ENCODE measurements at regions not wholly inside any gene's neighbourhood (a gene's known extent, or its start where the extent isn't known, plus 50 kb on each side); places are given as distances from the start of the nearest gene placed in this dataset.

DNA sequence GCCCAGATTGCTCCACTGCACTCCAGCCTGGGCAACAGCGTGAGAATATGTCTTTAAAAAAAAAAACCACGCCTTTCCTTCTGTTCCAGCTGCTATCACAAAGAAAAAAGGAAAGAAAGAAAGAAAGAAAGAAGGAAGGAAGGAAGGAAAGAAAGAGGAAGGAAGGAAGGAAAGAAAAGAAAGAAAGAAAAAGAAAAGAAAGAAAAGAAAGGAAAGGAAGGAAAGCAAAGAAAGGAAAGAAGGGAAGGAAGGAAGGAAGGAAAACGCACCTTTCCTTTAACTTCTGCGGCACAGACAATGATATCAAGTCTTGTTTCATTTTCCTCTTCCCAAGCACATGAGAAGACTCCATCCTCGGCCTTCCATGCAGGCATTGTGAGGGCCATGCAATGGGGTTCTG lies 107.4 kb upstream of the NOCT start:
- no peak for TF ChIP-seq SIN3A (IDR thresholded peaks at IDR 0.05; ENCODE audit: borderline replicate concordance, insufficient read depth, low read length)
- no peak for TF ChIP-seq TAF1 (IDR thresholded peaks at IDR 0.05; ENCODE audit: borderline replicate concordance, insufficient read depth, low read length)
- TF ChIP-seq FOXP2 (optimal IDR thresholded peaks at IDR 0.05; ENCODE audit: borderline replicate concordance, extremely low read depth, extremely low read length, insufficient read depth) = no peak
- no peak for TF ChIP-seq POLR2AphosphoS5 (IDR thresholded peaks at IDR 0.05; ENCODE audit: low read depth, low read length)
- TF ChIP-seq, protein P1, sequence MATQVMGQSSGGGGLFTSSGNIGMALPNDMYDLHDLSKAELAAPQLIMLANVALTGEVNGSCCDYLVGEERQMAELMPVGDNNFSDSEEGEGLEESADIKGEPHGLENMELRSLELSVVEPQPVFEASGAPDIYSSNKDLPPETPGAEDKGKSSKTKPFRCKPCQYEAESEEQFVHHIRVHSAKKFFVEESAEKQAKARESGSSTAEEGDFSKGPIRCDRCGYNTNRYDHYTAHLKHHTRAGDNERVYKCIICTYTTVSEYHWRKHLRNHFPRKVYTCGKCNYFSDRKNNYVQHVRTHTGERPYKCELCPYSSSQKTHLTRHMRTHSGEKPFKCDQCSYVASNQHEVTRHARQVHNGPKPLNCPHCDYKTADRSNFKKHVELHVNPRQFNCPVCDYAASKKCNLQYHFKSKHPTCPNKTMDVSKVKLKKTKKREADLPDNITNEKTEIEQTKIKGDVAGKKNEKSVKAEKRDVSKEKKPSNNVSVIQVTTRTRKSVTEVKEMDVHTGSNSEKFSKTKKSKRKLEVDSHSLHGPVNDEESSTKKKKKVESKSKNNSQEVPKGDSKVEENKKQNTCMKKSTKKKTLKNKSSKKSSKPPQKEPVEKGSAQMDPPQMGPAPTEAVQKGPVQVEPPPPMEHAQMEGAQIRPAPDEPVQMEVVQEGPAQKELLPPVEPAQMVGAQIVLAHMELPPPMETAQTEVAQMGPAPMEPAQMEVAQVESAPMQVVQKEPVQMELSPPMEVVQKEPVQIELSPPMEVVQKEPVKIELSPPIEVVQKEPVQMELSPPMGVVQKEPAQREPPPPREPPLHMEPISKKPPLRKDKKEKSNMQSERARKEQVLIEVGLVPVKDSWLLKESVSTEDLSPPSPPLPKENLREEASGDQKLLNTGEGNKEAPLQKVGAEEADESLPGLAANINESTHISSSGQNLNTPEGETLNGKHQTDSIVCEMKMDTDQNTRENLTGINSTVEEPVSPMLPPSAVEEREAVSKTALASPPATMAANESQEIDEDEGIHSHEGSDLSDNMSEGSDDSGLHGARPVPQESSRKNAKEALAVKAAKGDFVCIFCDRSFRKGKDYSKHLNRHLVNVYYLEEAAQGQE (IDR thresholded peaks at IDR 0.05; ENCODE audit: insufficient read depth in 1 of 2, low read depth in 2 of 2, low read length in 2 of 2) = no peak

DNA sequence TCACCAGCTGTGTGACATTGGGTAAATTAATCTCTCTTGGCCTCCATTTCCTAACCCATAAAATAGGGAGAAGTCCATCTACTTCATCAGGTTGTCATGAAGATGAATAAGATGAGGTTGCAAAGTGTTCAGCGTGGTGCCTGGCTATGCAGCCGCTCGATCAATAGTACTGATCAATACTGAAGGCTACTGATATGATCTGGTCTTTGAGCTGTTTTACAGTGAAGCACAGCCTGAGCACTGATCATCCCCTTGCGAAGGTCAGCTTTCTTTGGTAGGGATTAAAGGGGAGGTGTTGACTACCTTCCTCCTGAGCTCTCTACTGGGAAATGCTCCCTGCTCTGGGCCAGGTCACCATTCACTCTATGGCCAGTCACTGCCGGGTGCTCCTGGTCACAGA lies 108.4 kb upstream of the NOCT start:
- no peak for TF ChIP-seq SIN3A (IDR thresholded peaks at IDR 0.05; ENCODE audit: borderline replicate concordance, insufficient read depth, low read length)

DNA sequence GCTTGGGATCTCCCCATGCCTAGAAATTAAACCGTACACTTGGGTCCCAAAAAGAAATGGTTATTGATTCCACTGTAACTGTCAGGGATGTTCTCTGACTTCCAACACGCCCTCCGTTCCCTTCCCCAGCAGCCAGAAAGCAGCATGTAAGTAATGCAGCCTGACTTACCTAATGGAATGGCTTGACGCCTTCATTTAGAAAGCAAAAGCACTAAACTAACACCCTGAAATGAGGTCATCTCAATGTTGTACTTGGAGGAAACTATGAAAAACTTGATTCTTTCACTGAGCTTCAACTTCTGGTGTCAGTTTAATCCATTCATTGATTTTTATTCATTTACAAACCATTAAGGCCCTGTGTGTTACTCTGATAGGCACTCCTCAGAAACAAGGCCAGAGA lies 110.8 kb upstream of the NOCT start:
- TF ChIP-seq TAF1 (IDR thresholded peaks at IDR 0.05; ENCODE audit: borderline replicate concordance, insufficient read depth, low read length) (no peak), POLR2AphosphoS5 (IDR thresholded peaks at IDR 0.05; ENCODE audit: low read depth, low read length) (no peak), SIN3A (IDR thresholded peaks at IDR 0.05; ENCODE audit: borderline replicate concordance, insufficient read depth, low read length) (no peak), FOXP2 (optimal IDR thresholded peaks at IDR 0.05; ENCODE audit: borderline replicate concordance, extremely low read depth, extremely low read length, insufficient read depth) (no peak)
- TF ChIP-seq, protein P1 (IDR thresholded peaks at IDR 0.05; ENCODE audit: insufficient read depth in 1 of 2, low read depth in 2 of 2, low read length in 2 of 2) = no peak

DNA sequence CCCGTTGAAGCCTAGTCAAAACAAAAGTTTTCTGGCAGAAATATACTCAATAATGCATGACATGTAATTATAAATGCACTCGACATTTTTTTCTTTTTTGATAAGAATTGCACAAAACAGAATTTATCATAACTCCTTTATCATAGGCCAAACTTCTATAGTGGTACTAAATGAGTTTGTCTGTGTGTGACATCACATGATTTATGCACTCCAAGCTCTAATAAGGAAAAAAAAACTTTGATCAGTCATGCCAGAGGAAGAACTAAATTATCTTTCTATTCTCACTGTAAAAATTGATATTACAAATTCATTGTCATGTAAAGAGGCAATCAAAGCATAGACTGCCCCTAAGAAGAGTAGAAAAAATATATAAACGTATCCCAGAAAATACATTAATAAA lies 112.4 kb upstream of the NOCT start:
- TF ChIP-seq, protein P1 (IDR thresholded peaks at IDR 0.05; ENCODE audit: insufficient read depth in 1 of 2, low read depth in 2 of 2, low read length in 2 of 2) = no peak
- TF ChIP-seq TAF1 (IDR thresholded peaks at IDR 0.05; ENCODE audit: borderline replicate concordance, insufficient read depth, low read length) (no peak), FOXP2 (optimal IDR thresholded peaks at IDR 0.05; ENCODE audit: borderline replicate concordance, extremely low read depth, extremely low read length, insufficient read depth) (no peak), SIN3A (IDR thresholded peaks at IDR 0.05; ENCODE audit: borderline replicate concordance, insufficient read depth, low read length) (no peak), POLR2AphosphoS5 (IDR thresholded peaks at IDR 0.05; ENCODE audit: low read depth, low read length) (no peak)

DNA sequence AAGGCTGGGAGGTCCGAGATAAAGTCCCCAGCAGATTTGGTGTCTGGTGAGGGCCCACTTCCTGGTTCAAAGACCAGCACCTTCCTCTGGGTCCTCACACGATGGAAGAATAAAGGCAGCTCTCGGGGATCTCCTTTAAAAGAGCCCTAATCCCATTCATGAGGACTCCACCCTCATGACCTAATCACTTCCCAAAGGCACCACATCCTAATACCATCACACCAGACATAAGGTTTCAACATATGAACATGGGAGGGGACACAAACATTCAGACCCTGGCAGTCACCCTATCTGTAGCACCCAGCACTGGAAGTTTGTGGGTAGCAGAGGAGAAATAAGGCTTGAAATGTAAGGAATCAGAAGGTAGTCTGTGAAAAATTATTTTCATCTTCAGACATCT lies 112.9 kb upstream of the NOCT start:
- TF ChIP-seq, protein P1 (IDR thresholded peaks at IDR 0.05; ENCODE audit: insufficient read depth in 1 of 2, low read depth in 2 of 2, low read length in 2 of 2) = no peak
- TF ChIP-seq SIN3A (IDR thresholded peaks at IDR 0.05; ENCODE audit: borderline replicate concordance, insufficient read depth, low read length) (no peak), TAF1 (IDR thresholded peaks at IDR 0.05; ENCODE audit: borderline replicate concordance, insufficient read depth, low read length) (no peak), FOXP2 (optimal IDR thresholded peaks at IDR 0.05; ENCODE audit: borderline replicate concordance, extremely low read depth, extremely low read length, insufficient read depth) (no peak), POLR2AphosphoS5 (IDR thresholded peaks at IDR 0.05; ENCODE audit: low read depth, low read length) (no peak)

Measured in PFSK-1 (cell line).